Astrocyte (in vitro differentiated cells and primary cell): ENCODE measurements at regions not wholly inside any gene's neighbourhood (a gene's known extent, or its start where the extent isn't known, plus 50 kb on each side); places are given as distances from the start of the nearest gene placed in this dataset.

Experiments
- DNase-seq: peaks from one replicate; pipeline ENCODE4 v3.0.0-alpha.2; 2010; ENCODE audit warnings: low read depth
- FAIRE-seq: peaks from 2 replicates; lab custom pipeline; 2011; peaks lifted over from hg19 to GRCh38; lab: Jason Lieb, UNC
- H2AFZ ChIP-seq: 2 replicates; pipeline ENCODE4 v1.6.0; 2012; ENCODE audit warnings: low read depth, low read length, inconsistent platforms
- H3K27ac ChIP-seq: 2 replicates; pipeline ENCODE4 v1.5.1; 2011; ENCODE audit warnings: low read depth, low read length, inconsistent platforms
- H3K27me3 ChIP-seq: 2 replicates; pipeline ENCODE4 v1.6.0; 2011; ENCODE audit warnings: low read length, inconsistent platforms; ENCODE audit not compliant: insufficient read depth
- H3K36me3 ChIP-seq: 2 replicates; pipeline ENCODE4 v1.5.1; 2011; ENCODE audit warnings: low read length, inconsistent platforms; ENCODE audit not compliant: insufficient read depth
- H3K4me1 ChIP-seq: 2 replicates; pipeline ENCODE4 v1.5.1; 2011; ENCODE audit warnings: low read length, inconsistent platforms; ENCODE audit not compliant: insufficient read depth
- H3K4me2 ChIP-seq: 2 replicates; pipeline ENCODE4 v1.6.0; 2012; ENCODE audit warnings: low read length, inconsistent platforms
- H3K4me3 ChIP-seq: 2 replicates; pipeline ENCODE4 v1.5.1; 2011; ENCODE audit warnings: low read depth, mild to moderate bottlenecking, low read length, inconsistent platforms; ENCODE audit not compliant: insufficient read depth
- H3K79me2 ChIP-seq: 2 replicates; pipeline ENCODE4 v1.6.0; 2012; ENCODE audit warnings: mild to moderate bottlenecking, low read length, inconsistent platforms; ENCODE audit not compliant: insufficient read depth
- H3K9ac ChIP-seq: 2 replicates; pipeline ENCODE4 v1.6.0; 2012; ENCODE audit warnings: mild to moderate bottlenecking, low read length, inconsistent platforms
- H3K9me3 ChIP-seq: 2 replicates; pipeline ENCODE4 v1.5.1; 2012; ENCODE audit warnings: low read depth, mild to moderate bottlenecking, low read length, inconsistent platforms; ENCODE audit not compliant: insufficient read depth
- H4K20me1 ChIP-seq: 2 replicates; pipeline ENCODE4 v1.6.0; 2012; ENCODE audit warnings: low read length, inconsistent platforms; ENCODE audit not compliant: insufficient read depth
- H3K27ac Mint-ChIP-seq: one replicate; pipeline ENCODE4 v1.8.0; 2021; ENCODE audit warnings: mild to moderate bottlenecking, mixed read lengths; ENCODE audit not compliant: unreplicated experiment
- H3K27me3 Mint-ChIP-seq: one replicate; pipeline ENCODE4 v1.8.0; 2021; ENCODE audit warnings: low read depth, mixed read lengths; ENCODE audit not compliant: unreplicated experiment
- H3K36me3 Mint-ChIP-seq: one replicate; pipeline ENCODE4 v1.8.0; 2021; ENCODE audit warnings: low read depth, mixed read lengths; ENCODE audit not compliant: unreplicated experiment
- H3K4me1 Mint-ChIP-seq: one replicate; pipeline ENCODE4 v1.8.0; 2021; ENCODE audit warnings: low read depth, mixed read lengths; ENCODE audit not compliant: unreplicated experiment
- H3K4me3 Mint-ChIP-seq: one replicate; pipeline ENCODE4 v1.8.0; 2021; ENCODE audit warnings: mild to moderate bottlenecking, moderate library complexity, mixed read lengths; ENCODE audit not compliant: unreplicated experiment
- H3K9me3 Mint-ChIP-seq: one replicate; pipeline ENCODE4 v1.8.0; 2021; ENCODE audit warnings: mild to moderate bottlenecking, mixed read lengths; ENCODE audit not compliant: unreplicated experiment
- CTCF ChIP-seq: IDR thresholded peaks from 2 replicates; pipeline ENCODE4 v1.5.1; 2011; ENCODE audit warnings: low read depth, mild to moderate bottlenecking, inconsistent platforms, low read length, moderate library complexity; ENCODE audit not compliant: insufficient read depth
- EZH2 ChIP-seq: IDR thresholded peaks from 2 replicates; pipeline ENCODE4 v1.6.1; 2012; ENCODE audit warnings: mild to moderate bottlenecking, low read length, inconsistent platforms; ENCODE audit not compliant: insufficient read depth

DNA sequence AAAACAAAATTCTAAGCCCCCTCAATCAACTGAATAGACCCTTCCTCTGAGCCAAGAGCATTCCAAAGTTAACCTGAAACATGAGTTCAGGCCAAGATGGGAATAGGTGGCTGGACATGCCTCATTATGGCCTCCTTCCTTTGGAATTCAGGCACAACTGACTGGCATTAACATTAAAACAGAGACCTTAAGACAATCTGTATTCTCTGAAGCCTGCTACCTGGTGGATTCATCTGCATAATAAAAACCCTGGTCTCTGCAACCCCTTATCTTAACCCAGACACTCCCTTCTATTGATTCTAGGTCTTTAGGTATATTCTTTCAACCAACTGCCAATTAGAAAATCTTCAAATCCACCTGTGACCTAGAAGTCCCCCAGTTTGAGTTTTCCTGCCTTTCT is 66.3 kb downstream of the JRKL start:
- Histone ChIP-seq H2AFZ (no peak overlapping the region), H3K4me2 (no peak overlapping the region), H3K4me3 (no peak overlapping the region), H3K9me3 (no peaks in the 10 kb centered on the region), H3K27me3 (peaks cover 6% of the 10 kb centered on the region), H4K20me1 (no peaks in the 10 kb centered on the region), H3K36me3 (no peaks in the 10 kb centered on the region), H3K79me2 (no peaks in the 10 kb centered on the region), H3K27ac (no peak overlapping the region), H3K4me1 (no peaks in the 10 kb centered on the region), H3K9ac (no peak overlapping the region)
- no peak for DNase-seq
- TF ChIP-seq CTCF (no peak), EZH2 (no peak)
- H3K4me1 Mint-ChIP-seq, result peaks cover 2% of the 10 kb centered on the region
- no peaks in the 10 kb centered on the region for H3K9me3 Mint-ChIP-seq
- no peak overlapping the region for H3K27ac Mint-ChIP-seq
- H3K27me3 Mint-ChIP-seq, result no peaks in the 10 kb centered on the region
- no peak overlapping the region for H3K4me3 Mint-ChIP-seq
- no peaks in the 10 kb centered on the region for H3K36me3 Mint-ChIP-seq
- no peak for FAIRE-seq

DNA sequence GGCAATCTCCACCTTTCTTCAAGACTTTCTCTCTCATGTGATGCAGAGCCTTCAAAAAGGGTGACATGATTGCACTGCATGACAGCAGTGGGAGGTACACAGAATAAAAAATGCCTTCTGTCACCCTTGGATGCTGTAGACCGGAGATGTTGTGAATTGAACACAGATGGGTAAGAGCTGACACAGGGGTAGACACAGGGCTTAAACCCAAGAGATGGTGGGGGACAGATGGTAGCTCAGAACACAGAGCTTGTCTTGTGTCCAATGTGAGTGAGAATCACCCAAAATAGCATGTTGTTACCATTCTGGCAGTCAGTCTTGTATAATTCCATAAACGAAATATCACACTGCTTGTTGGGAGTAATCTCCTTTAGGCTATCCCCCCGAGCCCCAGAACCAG is 69.9 kb downstream of the JRKL start:
- H3K9me3 Mint-ChIP-seq, result no peaks in the 10 kb centered on the region
- Histone ChIP-seq H3K9me3 (no peaks in the 10 kb centered on the region), H3K4me1 (peaks cover 6% of the 10 kb centered on the region), H4K20me1 (no peaks in the 10 kb centered on the region), H3K27ac (no peak overlapping the region), H2AFZ (no peak overlapping the region), H3K4me3 (no peak overlapping the region), H3K36me3 (no peaks in the 10 kb centered on the region), H3K4me2 (no peak overlapping the region), H3K79me2 (no peaks in the 10 kb centered on the region), H3K9ac (no peak overlapping the region), H3K27me3 (peaks cover 17% of the 10 kb centered on the region)
- peaks cover 2% of the 10 kb centered on the region for H3K4me1 Mint-ChIP-seq
- no peak for TF ChIP-seq CTCF
- TF ChIP-seq EZH2, result no peak
- H3K27ac Mint-ChIP-seq, result no peak overlapping the region
- no peak for DNase-seq
- no peak overlapping the region for H3K4me3 Mint-ChIP-seq
- H3K27me3 Mint-ChIP-seq, result no peaks in the 10 kb centered on the region
- FAIRE-seq, result no peak
- H3K36me3 Mint-ChIP-seq, result no peaks in the 10 kb centered on the region

- Histone ChIP-seq H3K27me3 (peaks cover 17% of the 10 kb centered on the region), H3K9ac (no peak overlapping the region), H2AFZ (no peak overlapping the region), H3K9me3 (no peaks in the 10 kb centered on the region), H3K79me2 (no peaks in the 10 kb centered on the region), H3K4me1 (peaks cover 6% of the 10 kb centered on the region), H3K27ac (no peak overlapping the region), H3K4me2 (no peak overlapping the region), H4K20me1 (no peaks in the 10 kb centered on the region), H3K4me3 (no peak overlapping the region), H3K36me3 (no peaks in the 10 kb centered on the region)
- H3K36me3 Mint-ChIP-seq, result no peaks in the 10 kb centered on the region
- no peak overlapping the region for H3K27ac Mint-ChIP-seq
- no peaks in the 10 kb centered on the region for H3K27me3 Mint-ChIP-seq
- no peak overlapping the region for H3K4me3 Mint-ChIP-seq
- DNase-seq, result no peak
- FAIRE-seq, result no peak
- H3K9me3 Mint-ChIP-seq, result no peaks in the 10 kb centered on the region
- TF ChIP-seq EZH2 (no peak), CTCF (no peak)
- peaks cover 2% of the 10 kb centered on the region for H3K4me1 Mint-ChIP-seq
These were observed 72.1 kb downstream of the JRKL start for GRCh38 chr11:96461871-96462270.
